ENCODE measurements at regions not wholly inside any gene's neighbourhood (a gene's known extent, or its start where the extent isn't known, plus 50 kb on each side); places are given as distances from the start of the nearest gene placed in this dataset.

- Mint-ChIP-seq H3K9me3 (peaks cover 6% of the 10 kb centered on the region), H3K36me3 (ENCODE audit: low read depth) (no peaks in the 10 kb centered on the region), H3K4me3 (no peak overlapping the region), H3K27me3 (ENCODE audit: insufficient read depth) (no peaks in the 10 kb centered on the region), H3K27ac (no peak overlapping the region), H3K4me1 (ENCODE audit: low read depth) (no peaks in the 10 kb centered on the region)
- intact Hi-C loops (cut with micrococcal nuclease), result no loop called here
- DNase-seq (ENCODE audit: low spot score), result no peak
Observed at GRCh38 chr18:38307914-38308313, 742.3 kb upstream of the CELF4 start.

DNA sequence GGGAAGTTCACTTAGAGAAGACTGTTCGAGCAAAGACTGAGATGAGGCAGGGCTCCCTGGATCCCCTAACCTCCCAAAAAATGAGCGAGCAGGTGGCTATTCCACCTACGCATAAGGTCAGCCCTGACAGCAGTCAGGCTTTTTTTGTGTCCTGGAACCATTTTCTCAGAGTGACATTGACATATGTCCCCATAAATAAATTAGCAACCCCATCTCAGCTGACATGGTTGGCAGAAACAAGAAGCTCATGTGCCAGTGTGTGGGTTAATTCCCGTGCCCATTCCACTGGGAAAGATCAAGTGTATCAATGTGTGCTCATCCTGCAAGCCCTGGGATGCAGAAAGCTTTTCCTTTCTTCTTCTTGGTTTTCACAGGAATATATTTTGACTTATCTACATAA, 740.4 kb upstream of the CELF4 start:
- no peaks in the 10 kb centered on the region for H3K4me1 Mint-ChIP-seq (ENCODE audit: low read depth)
- no peaks in the 10 kb centered on the region for H3K27me3 Mint-ChIP-seq (ENCODE audit: insufficient read depth)
- DNase-seq (ENCODE audit: low spot score), result no peak
- intact Hi-C loops (cut with micrococcal nuclease), result no loop called here
- no peak overlapping the region for H3K27ac Mint-ChIP-seq
- H3K4me3 Mint-ChIP-seq, result no peak overlapping the region
- peaks cover 6% of the 10 kb centered on the region for H3K9me3 Mint-ChIP-seq
- H3K36me3 Mint-ChIP-seq (ENCODE audit: low read depth), result no peaks in the 10 kb centered on the region

GRCh38 chr18:38301621-38302020, 736.0 kb upstream of the CELF4 start:
- no peaks in the 10 kb centered on the region for H3K27me3 Mint-ChIP-seq (ENCODE audit: insufficient read depth)
- no peak for DNase-seq (ENCODE audit: low spot score)
- H3K36me3 Mint-ChIP-seq (ENCODE audit: low read depth), result no peaks in the 10 kb centered on the region
- no peaks in the 10 kb centered on the region for H3K4me1 Mint-ChIP-seq (ENCODE audit: low read depth)
- H3K4me3 Mint-ChIP-seq, result no peak overlapping the region
- intact Hi-C loops (cut with micrococcal nuclease), result no loop called here
- no peak overlapping the region for H3K27ac Mint-ChIP-seq
- peaks cover 6% of the 10 kb centered on the region for H3K9me3 Mint-ChIP-seq

DNA sequence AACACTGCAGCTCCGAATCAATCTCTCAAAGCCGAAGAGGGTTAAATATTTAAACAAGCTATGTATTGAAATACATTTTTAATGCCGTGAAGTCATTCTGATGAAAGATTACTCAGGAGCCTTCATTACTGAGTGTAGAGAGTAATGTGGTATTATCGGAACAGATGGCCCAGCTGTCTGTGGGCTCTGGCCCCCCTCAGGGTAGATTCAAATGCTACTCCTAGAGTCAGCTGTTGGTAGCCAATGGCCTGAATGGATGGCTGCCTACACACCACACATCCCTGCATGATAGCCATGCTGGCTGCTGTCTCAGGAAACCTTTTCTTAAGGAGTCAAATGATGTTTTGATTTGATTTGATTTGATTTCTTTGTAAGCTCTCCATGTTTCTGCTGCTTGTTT, 732.3 kb upstream of the CELF4 start:
- DNase-seq (ENCODE audit: low spot score), result no peak
- Mint-ChIP-seq H3K4me1 (ENCODE audit: low read depth) (no peaks in the 10 kb centered on the region), H3K36me3 (ENCODE audit: low read depth) (no peaks in the 10 kb centered on the region), H3K4me3 (no peak overlapping the region), H3K9me3 (no peaks in the 10 kb centered on the region), H3K27me3 (ENCODE audit: insufficient read depth) (no peaks in the 10 kb centered on the region), H3K27ac (no peak overlapping the region)
- intact Hi-C loops (cut with micrococcal nuclease), result no loop called here

DNA sequence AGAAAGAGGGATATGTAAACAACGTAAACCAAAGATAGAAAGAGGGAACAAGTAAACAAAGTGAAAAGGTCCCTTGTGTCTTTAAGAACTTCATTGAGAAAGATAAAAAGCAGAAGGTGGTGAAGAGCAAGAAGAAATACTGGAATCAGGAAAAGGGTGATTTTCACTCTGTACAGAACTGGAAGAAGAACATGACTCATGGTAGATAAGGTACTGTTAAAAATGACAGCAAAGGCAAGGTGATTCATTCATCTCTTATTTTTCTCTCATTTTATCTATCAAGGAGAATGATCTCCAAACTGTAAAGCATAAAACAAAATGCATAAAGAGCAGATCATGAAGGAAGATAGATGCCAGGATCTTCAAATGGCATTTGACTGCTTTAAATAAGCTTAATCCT, 724.6 kb upstream of the CELF4 start:
- peaks cover 5% of the 10 kb centered on the region for H3K9me3 Mint-ChIP-seq
- no peak for DNase-seq (ENCODE audit: low spot score)
- intact Hi-C loops (cut with micrococcal nuclease), result no loop called here
- no peaks in the 10 kb centered on the region for H3K4me1 Mint-ChIP-seq (ENCODE audit: low read depth)
- no peak overlapping the region for H3K27ac Mint-ChIP-seq
- H3K36me3 Mint-ChIP-seq (ENCODE audit: low read depth), result no peaks in the 10 kb centered on the region
- H3K4me3 Mint-ChIP-seq, result no peak overlapping the region
- H3K27me3 Mint-ChIP-seq (ENCODE audit: insufficient read depth), result no peaks in the 10 kb centered on the region

DNA sequence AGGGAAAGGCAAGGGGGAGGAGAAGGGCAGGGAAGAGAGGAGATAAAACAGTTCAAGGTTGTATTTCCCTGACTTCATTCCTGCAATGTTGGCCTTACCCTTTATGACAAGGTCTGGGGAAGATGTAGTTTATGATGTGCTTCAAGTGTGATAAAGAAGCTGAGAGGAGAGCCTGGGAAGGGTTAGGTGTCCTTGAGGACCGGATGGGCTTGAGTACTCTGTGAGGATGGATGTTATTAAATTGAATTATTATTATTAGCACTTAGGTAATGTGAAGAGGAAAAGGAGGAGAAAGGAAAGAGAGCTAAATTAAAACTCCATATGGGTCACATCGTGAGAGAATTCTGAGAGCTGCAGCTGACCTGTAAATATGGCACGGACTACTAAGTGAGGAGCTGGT, 719.4 kb upstream of the CELF4 start:
- H3K9me3 Mint-ChIP-seq, result peaks cover 2% of the 10 kb centered on the region
- H3K27me3 Mint-ChIP-seq (ENCODE audit: insufficient read depth), result no peaks in the 10 kb centered on the region
- intact Hi-C loops (cut with micrococcal nuclease), result no loop called here
- H3K4me3 Mint-ChIP-seq, result no peak overlapping the region
- H3K36me3 Mint-ChIP-seq (ENCODE audit: low read depth), result no peaks in the 10 kb centered on the region
- DNase-seq (ENCODE audit: low spot score), result no peak
- no peaks in the 10 kb centered on the region for H3K4me1 Mint-ChIP-seq (ENCODE audit: low read depth)
- H3K27ac Mint-ChIP-seq, result no peak overlapping the region

DNA sequence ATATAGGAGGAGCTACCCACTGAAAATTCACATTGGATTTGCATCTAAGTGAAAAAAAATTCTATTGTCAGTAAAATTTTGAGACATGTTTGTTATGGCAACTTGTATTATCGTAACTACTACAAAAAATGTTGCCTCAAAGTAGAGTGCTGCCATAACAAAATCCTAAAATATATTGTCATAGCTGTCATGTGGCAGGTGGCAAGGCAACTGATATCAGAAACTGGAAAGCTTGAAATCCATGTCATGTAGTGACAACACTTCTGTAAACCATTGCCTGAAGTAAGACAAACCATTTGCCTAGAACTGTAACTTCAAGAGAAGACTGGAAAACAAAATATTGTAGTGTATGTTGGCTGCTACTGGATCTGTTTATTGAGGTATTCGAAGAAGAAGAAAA, 697.5 kb upstream of the CELF4 start:
- Mint-ChIP-seq H3K27me3 (ENCODE audit: insufficient read depth) (no peaks in the 10 kb centered on the region), H3K4me1 (ENCODE audit: low read depth) (no peaks in the 10 kb centered on the region), H3K4me3 (no peak overlapping the region), H3K27ac (no peak overlapping the region), H3K36me3 (ENCODE audit: low read depth) (no peaks in the 10 kb centered on the region), H3K9me3 (no peaks in the 10 kb centered on the region)
- intact Hi-C loops (cut with micrococcal nuclease), result no loop called here
- DNase-seq (ENCODE audit: low spot score), result no peak

GRCh38 chr18:38262661-38263060, 697.1 kb upstream of the CELF4 start:
- no peak for DNase-seq (ENCODE audit: low spot score)
- intact Hi-C loops (cut with micrococcal nuclease), result no loop called here
- H3K27ac Mint-ChIP-seq, result no peak overlapping the region
- H3K4me1 Mint-ChIP-seq (ENCODE audit: low read depth), result no peaks in the 10 kb centered on the region
- H3K4me3 Mint-ChIP-seq, result no peak overlapping the region
- no peaks in the 10 kb centered on the region for H3K27me3 Mint-ChIP-seq (ENCODE audit: insufficient read depth)
- H3K9me3 Mint-ChIP-seq, result no peaks in the 10 kb centered on the region
- no peaks in the 10 kb centered on the region for H3K36me3 Mint-ChIP-seq (ENCODE audit: low read depth)

DNA sequence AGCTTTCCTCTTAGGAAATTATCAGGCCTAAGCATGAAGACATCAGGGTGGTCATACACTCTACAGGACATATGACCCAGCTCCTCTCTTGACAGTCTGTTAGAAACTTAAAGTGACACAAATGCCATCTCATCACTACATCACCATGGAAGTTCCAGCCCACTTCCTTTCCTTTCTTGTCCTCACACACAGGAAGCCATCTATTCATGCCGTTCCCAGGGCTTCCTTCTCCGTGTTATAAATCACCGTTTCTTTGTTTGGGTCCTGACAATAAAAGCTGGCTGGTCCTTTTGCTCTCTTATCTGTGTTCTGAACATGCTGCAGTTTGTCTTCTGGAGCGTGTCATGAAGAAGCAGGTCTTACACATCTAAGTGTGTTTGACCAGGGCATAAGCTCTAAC, 692.1 kb upstream of the CELF4 start:
- no peaks in the 10 kb centered on the region for H3K27me3 Mint-ChIP-seq (ENCODE audit: insufficient read depth)
- H3K4me3 Mint-ChIP-seq, result no peak overlapping the region
- no peaks in the 10 kb centered on the region for H3K36me3 Mint-ChIP-seq (ENCODE audit: low read depth)

GRCh38 chr18:38256366-38256765, 690.8 kb upstream of the CELF4 start:
- Mint-ChIP-seq H3K36me3 (ENCODE audit: low read depth) (no peaks in the 10 kb centered on the region), H3K9me3 (no peaks in the 10 kb centered on the region), H3K27ac (no peak overlapping the region), H3K4me3 (no peak overlapping the region), H3K27me3 (ENCODE audit: insufficient read depth) (no peaks in the 10 kb centered on the region), H3K4me1 (ENCODE audit: low read depth) (no peaks in the 10 kb centered on the region)
- DNase-seq (ENCODE audit: low spot score), result no peak
- intact Hi-C loops (cut with micrococcal nuclease), result no loop called here

More for the DNA sequence above, 692.1 kb upstream of the CELF4 start:
- no peaks in the 10 kb centered on the region for H3K4me1 Mint-ChIP-seq (ENCODE audit: low read depth)
- no peak overlapping the region for H3K27ac Mint-ChIP-seq
- intact Hi-C loops (cut with micrococcal nuclease), result no loop called here
- no peak for DNase-seq (ENCODE audit: low spot score)
- no peaks in the 10 kb centered on the region for H3K9me3 Mint-ChIP-seq

GRCh38 chr18:38250971-38251370, 685.4 kb upstream of the CELF4 start:
- no peak overlapping the region for H3K27ac Mint-ChIP-seq
- no peak for DNase-seq (ENCODE audit: low spot score)
- no peak overlapping the region for H3K4me3 Mint-ChIP-seq
- no peaks in the 10 kb centered on the region for H3K4me1 Mint-ChIP-seq (ENCODE audit: low read depth)
- H3K36me3 Mint-ChIP-seq (ENCODE audit: low read depth), result no peaks in the 10 kb centered on the region
- H3K9me3 Mint-ChIP-seq, result no peaks in the 10 kb centered on the region
- no peaks in the 10 kb centered on the region for H3K27me3 Mint-ChIP-seq (ENCODE audit: insufficient read depth)
- intact Hi-C loops (cut with micrococcal nuclease), result no loop called here

DNA sequence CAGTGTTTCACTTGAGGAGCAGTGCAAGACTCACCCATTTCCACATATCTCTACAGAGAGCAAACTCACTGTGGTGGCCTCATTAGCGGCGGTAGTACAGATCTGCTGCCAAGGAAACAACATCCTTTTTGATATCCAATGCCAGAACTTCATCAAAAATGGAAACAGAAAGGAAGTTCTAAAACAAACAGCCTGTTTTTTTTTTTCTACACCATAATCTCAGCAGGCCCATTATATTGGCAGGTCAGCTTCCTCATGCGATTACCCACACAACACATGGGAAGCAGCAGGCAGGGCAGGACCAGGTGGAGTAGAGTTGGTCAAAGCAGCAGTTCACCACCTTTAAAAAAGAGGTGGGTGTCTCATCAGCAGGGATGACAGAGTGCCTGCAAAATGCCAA, 678.9 kb upstream of the CELF4 start:
- Mint-ChIP-seq H3K36me3 (ENCODE audit: low read depth) (no peaks in the 10 kb centered on the region), H3K4me1 (ENCODE audit: low read depth) (no peaks in the 10 kb centered on the region), H3K27ac (no peak overlapping the region), H3K27me3 (ENCODE audit: insufficient read depth) (no peaks in the 10 kb centered on the region), H3K4me3 (no peak overlapping the region), H3K9me3 (peaks cover 3% of the 10 kb centered on the region)
- DNase-seq (ENCODE audit: low spot score), result no peak
- intact Hi-C loops (cut with micrococcal nuclease), result no loop called here

- no peak overlapping the region for H3K27ac Mint-ChIP-seq
- H3K4me1 Mint-ChIP-seq (ENCODE audit: low read depth), result no peaks in the 10 kb centered on the region
- no peaks in the 10 kb centered on the region for H3K36me3 Mint-ChIP-seq (ENCODE audit: low read depth)
- intact Hi-C loops (cut with micrococcal nuclease), result no loop called here
- H3K4me3 Mint-ChIP-seq, result no peak overlapping the region
- no peak for DNase-seq (ENCODE audit: low spot score)
- H3K9me3 Mint-ChIP-seq, result peaks cover 3% of the 10 kb centered on the region
- H3K27me3 Mint-ChIP-seq (ENCODE audit: insufficient read depth), result no peaks in the 10 kb centered on the region
Observed at GRCh38 chr18:38243291-38243690, 677.7 kb upstream of the CELF4 start.

- DNase-seq (ENCODE audit: low spot score), result no peak
- no peaks in the 10 kb centered on the region for H3K36me3 Mint-ChIP-seq (ENCODE audit: low read depth)
- H3K4me3 Mint-ChIP-seq, result no peak overlapping the region
- no peaks in the 10 kb centered on the region for H3K27me3 Mint-ChIP-seq (ENCODE audit: insufficient read depth)
- H3K4me1 Mint-ChIP-seq (ENCODE audit: low read depth), result no peaks in the 10 kb centered on the region
- peaks cover 3% of the 10 kb centered on the region for H3K9me3 Mint-ChIP-seq
- no peak overlapping the region for H3K27ac Mint-ChIP-seq
- intact Hi-C loops (cut with micrococcal nuclease), result no loop called here
Observed at GRCh38 chr18:38241736-38242135, 676.1 kb upstream of the CELF4 start.

All from activated T-helper 1 cell treated with anti-CD3 and anti-CD28 coated beads, Interleukin-12 subunit alpha, Interleukin-12 subunit beta, Interleukin-2, Interleukin-4 antibody, amounts not matched to agents 30 ng/mL and 10 ng/mL and 1 ng/mL, durations not matched to agents 14 hours and 24 hours and 36 hours (primary cell).